Lower leg skin (tissue), 4 donors: ENCODE measurements at regions not wholly inside any gene's neighbourhood (a gene's known extent, or its start where the extent isn't known, plus 50 kb on each side); places are given as distances from the start of the nearest gene placed in this dataset.

Experiments used
- DNase-seq, 2 donors: peaks; one replicate each; pipeline ENCODE4 v3.0.0-alpha.2; 2019; ENCODE audit warnings: low spot score in 2 of 2
- H3K4me3 ChIP-seq: fragments of 200-600 bp; sonication (generic); 2 replicates; pipeline ENCODE4 v1.5.1; 2017; ENCODE audit warnings: mild to moderate bottlenecking, low read depth; ENCODE audit not compliant: poor library complexity, severe bottlenecking
- CTCF ChIP-seq, 3 donors: fragments of 450-650 bp; IDR thresholded peaks; one replicate each; pipeline ENCODE4 v1.5.1; 2016; ENCODE audit warnings: antibody characterized with exemption in 3 of 3, mild to moderate bottlenecking in 3 of 3, moderate library complexity in 2 of 3
- POLR2A ChIP-seq, 2 donors: fragments of 450-650 bp; IDR thresholded peaks; one replicate each; pipeline ENCODE4 v1.6.1; 2016 to 2017; ENCODE audit warnings: antibody characterized with exemption in 2 of 2, mild to moderate bottlenecking in 1 of 2, moderate library complexity in 1 of 2
- WGBS, 2 donors: methylation state at CpG; one replicate each; pipeline ENCODE4 v1.1.5; 2018; 5-methylcytosine and 5-hydroxymethylcytosine counted together
- intact Hi-C: fragments of 100-400 bp; cut with DNase I; formaldehyde crosslinking; loops from one replicate; pipeline ENCODE4 v1.15.0; 2023; ENCODE audit warnings: low total_unique reads

GRCh38 chr4:137668885-137669545, 136.7 kb upstream of the PCDH18 start:
- DNase-seq: no peak
- intact Hi-C loops: no loop called here
- no peak overlapping the region for H3K4me3 ChIP-seq
- TF ChIP-seq POLR2A (IDR thresholded peaks at IDR 0.05) (no peak), CTCF (IDR thresholded peaks at IDR 0.05) (no peak)

- no peak for DNase-seq
- 61 to 62% methylated on average over 2 of the region's 2 CpGs for WGBS, 2 donors
- no peak overlapping the region for H3K4me3 ChIP-seq
- intact Hi-C loops: no loop called here
- no peak for TF ChIP-seq CTCF (IDR thresholded peaks at IDR 0.05)
- TF ChIP-seq POLR2A (IDR thresholded peaks at IDR 0.05): no peak
These were observed 132.1 kb upstream of the PCDH18 start for GRCh38 chr4:137664416-137664815.

GRCh38 chr4:137664046-137664387, 131.7 kb upstream of the PCDH18 start:
- H3K4me3 ChIP-seq: no peak overlapping the region
- TF ChIP-seq POLR2A (IDR thresholded peaks at IDR 0.05): no peak
- TF ChIP-seq CTCF (IDR thresholded peaks at IDR 0.05): no peak
- no peak for DNase-seq
- intact Hi-C loops: no loop called here
- 9% methylated on average over 1 of the region's 1 CpG for WGBS, 2 donors

GRCh38 chr4:137663251-137664045, 131.2 kb upstream of the PCDH18 start:
- intact Hi-C loops: no loop called here
- 69 to 72% methylated on average over 5 of the region's 5 CpGs for WGBS, 2 donors
- no peak for DNase-seq
- TF ChIP-seq CTCF (IDR thresholded peaks at IDR 0.05) (no peak), POLR2A (IDR thresholded peaks at IDR 0.05) (no peak)
- no peak overlapping the region for H3K4me3 ChIP-seq

GRCh38 chr4:137661693-137662092, 129.4 kb upstream of the PCDH18 start:
- WGBS, 2 donors: 82 to 98% methylated on average over 2 of the region's 2 CpGs

More at GRCh38 chr4:137661693-137662092, 129.4 kb upstream of the PCDH18 start:
- H3K4me3 ChIP-seq: no peak overlapping the region
- intact Hi-C loops: no loop called here
- no peak for DNase-seq
- TF ChIP-seq POLR2A (IDR thresholded peaks at IDR 0.05) (no peak), CTCF (IDR thresholded peaks at IDR 0.05) (no peak)
